ES-I3 (cell line): ENCODE measurements at regions not wholly inside any gene's neighbourhood (a gene's known extent, or its start where the extent isn't known, plus 50 kb on each side); places are given as distances from the start of the nearest gene placed in this dataset.

ENCODE experiments used
- H3K36me3 ChIP-seq: 2 replicates; pipeline ENCODE4 v1.6.1; 2013; ENCODE audit warnings: mild to moderate bottlenecking, low read length, control low read depth, moderate library complexity; ENCODE audit not compliant: insufficient read depth
- H3K4me1 ChIP-seq: 2 replicates; pipeline ENCODE4 v1.6.1; 2013; ENCODE audit warnings: mild to moderate bottlenecking, control low read depth, low read length; ENCODE audit not compliant: insufficient read depth
- H3K9ac ChIP-seq: 2 replicates; pipeline ENCODE4 v1.6.1; 2013; ENCODE audit warnings: low read depth, mild to moderate bottlenecking, low read length, moderate library complexity
- H3K9me3 ChIP-seq: 2 replicates; pipeline ENCODE4 v1.6.1; 2013; ENCODE audit warnings: mild to moderate bottlenecking, low read length, moderate library complexity; ENCODE audit not compliant: control insufficient read depth, insufficient read depth

DNA sequence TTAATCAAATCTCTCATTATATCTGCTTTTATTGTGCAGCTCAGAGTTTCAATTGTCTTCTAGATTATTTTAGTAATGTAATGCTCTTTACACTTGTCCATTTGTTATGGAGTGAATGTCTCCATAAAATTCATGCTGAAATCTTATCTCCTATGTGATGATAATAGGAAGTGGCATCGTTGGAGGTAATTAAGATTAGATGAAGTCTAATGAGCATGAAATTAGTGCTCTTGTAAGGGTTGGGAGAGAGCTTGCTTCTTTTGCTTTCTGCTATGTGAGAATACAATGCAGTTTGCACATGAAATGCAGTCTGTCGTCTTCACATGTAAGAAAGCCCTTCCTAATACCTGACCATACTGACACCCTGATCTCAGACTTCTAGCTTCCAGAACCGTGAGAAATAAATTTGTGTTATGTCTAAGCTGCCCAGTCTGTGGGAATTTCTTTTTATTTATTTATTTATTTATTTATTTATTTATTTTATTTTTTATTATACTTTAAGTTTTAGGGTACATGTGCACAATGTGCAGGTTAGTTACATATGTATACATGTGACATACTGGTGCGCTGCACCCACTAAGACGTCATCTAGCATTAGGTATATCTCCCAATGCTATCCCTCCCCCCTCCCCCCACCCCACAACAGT, 1399.2 kb upstream of the CDH6 start:
- Histone ChIP-seq H3K36me3 (no peaks in the 10 kb centered on the region), H3K9ac (no peak overlapping the region), H3K9me3 (no peaks in the 10 kb centered on the region), H3K4me1 (peaks cover 6% of the 10 kb centered on the region)

DNA sequence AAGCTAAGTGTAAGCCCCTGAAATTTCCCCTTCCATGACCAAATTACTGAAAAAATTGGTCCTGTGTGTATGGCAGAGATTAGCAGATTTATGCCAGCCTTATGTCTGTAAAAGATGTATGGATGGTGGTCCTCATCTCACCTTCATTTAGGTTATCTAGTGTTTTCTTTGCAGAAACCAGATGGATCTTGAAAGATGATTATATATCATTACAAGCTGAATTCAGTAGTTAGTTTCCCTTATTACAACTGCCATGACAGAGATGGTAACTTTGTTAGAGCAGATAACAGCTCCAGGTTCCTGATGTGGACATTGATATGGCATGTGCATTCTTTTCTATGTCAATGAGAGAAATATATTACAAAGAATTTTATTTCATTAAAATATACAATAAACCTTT, 1403.2 kb upstream of the CDH6 start:
- Histone ChIP-seq H3K36me3 (no peaks in the 10 kb centered on the region), H3K9ac (no peak overlapping the region), H3K4me1 (peaks cover 6% of the 10 kb centered on the region), H3K9me3 (no peaks in the 10 kb centered on the region)

DNA sequence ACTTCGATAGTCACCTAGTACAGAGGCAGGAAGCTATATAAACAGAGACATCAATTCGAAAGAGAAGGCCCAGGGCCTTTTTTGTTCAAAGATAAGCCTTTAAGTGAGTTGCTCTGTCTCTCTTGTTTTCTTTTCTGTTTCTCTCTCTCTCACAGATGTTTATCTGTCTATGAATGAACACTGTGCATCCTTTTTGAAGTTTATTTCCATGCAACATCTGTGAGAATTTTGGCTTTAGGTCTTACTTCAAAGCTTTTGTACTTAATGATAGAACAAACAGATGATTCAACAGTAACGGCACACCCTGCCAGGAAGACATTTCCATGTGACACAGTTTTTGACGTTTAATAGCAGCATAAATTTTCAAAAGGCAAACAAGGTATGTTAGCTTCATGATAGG, 1413.1 kb upstream of the CDH6 start:
- H3K9ac ChIP-seq, result no peak overlapping the region
- H3K4me1 ChIP-seq, result no peaks in the 10 kb centered on the region
- no peaks in the 10 kb centered on the region for H3K9me3 ChIP-seq
- no peaks in the 10 kb centered on the region for H3K36me3 ChIP-seq

GRCh38 chr5:29779141-29779540, 1414.3 kb upstream of the CDH6 start:
- H3K36me3 ChIP-seq, result no peaks in the 10 kb centered on the region
- H3K4me1 ChIP-seq, result no peaks in the 10 kb centered on the region
- H3K9me3 ChIP-seq, result no peaks in the 10 kb centered on the region
- no peak overlapping the region for H3K9ac ChIP-seq

DNA sequence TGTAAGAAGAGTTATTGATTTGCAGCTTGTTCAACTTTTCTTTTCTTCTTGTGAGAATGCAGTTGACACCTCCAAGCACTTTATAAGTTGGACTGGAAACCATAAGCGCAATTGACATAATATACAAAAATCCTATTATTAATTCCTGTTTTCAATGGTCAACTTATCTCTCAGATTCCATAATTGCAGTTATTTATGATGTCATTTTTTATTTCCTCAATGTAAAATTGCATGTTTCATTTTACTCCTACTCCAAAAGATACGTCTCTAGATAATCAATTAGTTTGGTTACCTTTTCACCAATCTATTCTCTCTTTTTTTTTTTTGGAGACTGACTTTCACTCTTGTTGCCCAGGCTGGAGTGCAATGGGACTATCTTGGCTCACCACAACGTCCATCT, 1416.1 kb upstream of the CDH6 start:
- H3K36me3 ChIP-seq, result no peaks in the 10 kb centered on the region
- no peaks in the 10 kb centered on the region for H3K4me1 ChIP-seq
- no peaks in the 10 kb centered on the region for H3K9me3 ChIP-seq
- no peak overlapping the region for H3K9ac ChIP-seq

DNA sequence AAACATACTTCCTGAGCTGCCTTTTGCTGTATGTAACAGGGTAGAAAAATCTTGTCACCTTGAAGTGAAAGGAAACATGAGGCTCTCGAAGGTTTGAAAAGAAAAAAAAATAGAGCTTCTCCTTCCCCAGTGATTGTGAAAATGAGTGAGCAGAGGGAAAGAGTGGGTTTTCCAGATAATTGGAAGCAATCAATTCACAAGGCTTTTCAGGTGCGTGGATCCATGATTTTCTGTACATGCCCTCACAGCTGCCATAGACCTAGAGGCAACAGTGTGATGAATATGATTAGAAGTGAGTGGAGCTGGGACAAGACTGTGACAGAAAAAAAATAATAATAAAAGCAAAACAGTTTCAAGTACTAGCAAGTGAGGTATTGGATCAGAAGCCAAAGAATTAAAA, 1422.5 kb upstream of the CDH6 start:
- Histone ChIP-seq H3K36me3 (no peaks in the 10 kb centered on the region), H3K4me1 (no peaks in the 10 kb centered on the region), H3K9ac (no peak overlapping the region), H3K9me3 (no peaks in the 10 kb centered on the region)

DNA sequence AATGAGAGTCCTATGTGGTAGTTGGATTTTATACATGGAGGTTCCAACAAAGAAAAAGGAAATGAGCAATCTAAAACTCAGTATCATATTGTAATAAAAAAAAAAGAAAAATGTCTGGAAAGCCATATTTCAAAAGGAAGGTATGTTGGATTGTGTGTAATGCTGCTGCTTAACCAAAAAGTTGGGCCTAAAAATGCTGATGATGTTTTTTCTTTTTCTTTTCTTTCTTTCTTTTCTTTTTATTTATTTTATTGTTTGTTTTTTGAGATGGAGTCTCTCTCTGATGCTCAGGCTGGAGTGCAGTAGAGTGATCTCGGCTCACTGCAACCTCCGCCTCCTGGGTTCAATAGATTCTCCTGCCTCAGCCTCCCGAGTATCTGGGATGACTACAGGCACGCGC, 1424.0 kb upstream of the CDH6 start:
- H3K9ac ChIP-seq, result no peak overlapping the region
- no peaks in the 10 kb centered on the region for H3K36me3 ChIP-seq
- H3K9me3 ChIP-seq, result no peaks in the 10 kb centered on the region
- H3K4me1 ChIP-seq, result no peaks in the 10 kb centered on the region

GRCh38 chr5:29758986-29759421, 1434.5 kb upstream of the CDH6 start:
- H3K9ac ChIP-seq, result no peak overlapping the region

DNA sequence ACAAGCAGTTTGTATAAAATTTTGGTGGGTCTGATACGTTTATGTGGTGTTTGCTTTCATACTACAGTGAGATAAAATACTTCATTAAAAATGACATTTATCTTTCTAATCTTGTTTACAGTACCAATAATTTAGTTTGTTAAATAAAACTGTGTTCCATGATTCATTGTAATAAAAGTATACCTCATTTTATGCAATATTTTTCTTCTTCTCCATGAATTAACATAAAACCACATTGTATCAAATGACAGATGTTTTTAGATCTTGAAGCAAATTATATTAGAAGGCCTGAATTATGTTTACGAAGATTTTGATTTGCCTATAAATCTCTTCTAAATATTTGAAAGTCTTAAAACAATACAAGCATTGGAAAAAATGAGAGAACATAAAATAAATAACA, 1443.0 kb upstream of the CDH6 start:
- Histone ChIP-seq H3K36me3 (no peaks in the 10 kb centered on the region), H3K9me3 (no peaks in the 10 kb centered on the region)

More at GRCh38 chr5:29758986-29759421, 1434.5 kb upstream of the CDH6 start:
- H3K4me1 ChIP-seq, result no peaks in the 10 kb centered on the region
- H3K36me3 ChIP-seq, result no peaks in the 10 kb centered on the region
- no peaks in the 10 kb centered on the region for H3K9me3 ChIP-seq

DNA sequence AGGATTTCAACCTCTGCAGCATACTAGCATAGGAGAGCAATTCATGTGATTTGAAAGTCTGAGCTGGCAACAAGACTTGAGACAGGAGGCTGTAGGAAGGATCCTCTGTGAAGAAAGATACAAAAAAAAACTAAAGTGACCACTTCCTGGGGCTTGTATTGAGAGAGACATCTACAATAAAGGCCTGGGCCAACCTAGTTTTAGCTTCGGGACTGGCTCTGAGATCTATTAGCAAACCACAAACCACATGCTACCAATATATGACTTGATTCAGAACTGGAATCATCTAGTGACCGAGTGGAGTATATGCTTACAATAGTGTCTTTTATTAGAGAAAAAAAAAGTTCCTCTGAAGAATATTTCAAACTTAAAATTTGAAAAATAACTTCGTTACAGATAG, 1448.9 kb upstream of the CDH6 start:
- Histone ChIP-seq H3K36me3 (no peaks in the 10 kb centered on the region), H3K9me3 (no peaks in the 10 kb centered on the region), H3K9ac (no peak overlapping the region), H3K4me1 (no peaks in the 10 kb centered on the region)

More for the DNA sequence above, 1443.0 kb upstream of the CDH6 start:
- Histone ChIP-seq H3K4me1 (no peaks in the 10 kb centered on the region), H3K9ac (no peak overlapping the region)

DNA sequence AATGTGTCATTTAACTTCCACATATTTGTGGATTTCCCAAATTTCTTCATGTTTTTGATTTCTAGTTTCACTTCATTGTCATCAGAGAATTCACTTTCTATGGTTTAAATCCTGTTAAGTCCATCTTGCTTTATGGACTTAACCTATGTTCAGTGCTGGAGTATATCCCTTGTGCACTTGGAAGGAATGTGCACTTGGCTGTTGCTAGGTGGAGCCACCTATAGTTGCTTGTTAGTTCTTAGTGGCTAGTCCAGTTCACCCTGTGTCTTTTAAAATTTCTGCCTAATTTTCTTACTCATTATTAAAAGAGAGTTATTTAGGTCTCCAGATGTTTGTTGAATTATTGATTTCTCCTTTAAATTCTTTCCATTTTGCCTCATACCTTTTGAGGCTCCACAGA, 1472.5 kb upstream of the CDH6 start:
- no peaks in the 10 kb centered on the region for H3K4me1 ChIP-seq
- H3K9ac ChIP-seq, result no peak overlapping the region
- no peaks in the 10 kb centered on the region for H3K36me3 ChIP-seq
- no peaks in the 10 kb centered on the region for H3K9me3 ChIP-seq

GRCh38 chr5:29719171-29719570, 1474.3 kb upstream of the CDH6 start:
- Histone ChIP-seq H3K9ac (no peak overlapping the region), H3K9me3 (no peaks in the 10 kb centered on the region), H3K36me3 (no peaks in the 10 kb centered on the region), H3K4me1 (no peaks in the 10 kb centered on the region)

- H3K9me3 ChIP-seq, result no peaks in the 10 kb centered on the region
- no peaks in the 10 kb centered on the region for H3K4me1 ChIP-seq
Measured at GRCh38 chr5:29715167-29715566, 1478.3 kb upstream of the CDH6 start.

GRCh38 chr5:29702875-29703274, 1490.6 kb upstream of the CDH6 start:
- no peak overlapping the region for H3K9ac ChIP-seq
- H3K36me3 ChIP-seq, result no peaks in the 10 kb centered on the region
- no peaks in the 10 kb centered on the region for H3K4me1 ChIP-seq
- no peaks in the 10 kb centered on the region for H3K9me3 ChIP-seq

More at GRCh38 chr5:29715167-29715566, 1478.3 kb upstream of the CDH6 start:
- Histone ChIP-seq H3K9ac (no peak overlapping the region), H3K36me3 (no peaks in the 10 kb centered on the region)

- H3K9ac ChIP-seq, result no peak overlapping the region
- no peaks in the 10 kb centered on the region for H3K9me3 ChIP-seq
- H3K36me3 ChIP-seq, result no peaks in the 10 kb centered on the region
- H3K4me1 ChIP-seq, result no peaks in the 10 kb centered on the region
Measured at GRCh38 chr5:29701600-29701999, 1491.9 kb upstream of the CDH6 start.
